ENCODE measurements at regions not wholly inside any gene's neighbourhood (a gene's known extent, or its start where the extent isn't known, plus 50 kb on each side); places are given as distances from the start of the nearest gene placed in this dataset.

DNA sequence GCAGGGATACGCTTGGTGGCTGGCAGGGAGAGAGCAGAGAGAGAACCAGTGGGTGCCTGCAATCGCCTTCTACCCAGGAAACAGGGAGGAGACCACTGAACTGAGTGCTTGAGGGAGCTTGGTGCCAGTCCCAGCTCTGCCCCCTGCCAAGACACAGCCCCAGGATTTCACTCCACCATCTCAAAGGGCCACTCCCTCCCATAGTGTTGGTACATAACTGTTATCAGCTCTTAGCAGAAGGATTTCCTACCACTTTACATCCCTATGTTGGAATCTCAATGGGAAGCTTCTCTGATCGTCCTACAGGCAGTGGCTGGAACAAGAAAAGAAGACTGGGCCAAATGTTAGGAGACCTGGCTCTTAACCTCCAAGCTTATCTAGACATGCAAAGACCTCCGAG is 157.4 kb upstream of the FOXN3 start:
- no peak overlapping the region for H3K27ac Mint-ChIP-seq
- DNase-seq (no peak), ATAC-seq (no peak)
- no peaks in the 10 kb centered on the region for H3K9me3 Mint-ChIP-seq
- H3K4me1 Mint-ChIP-seq: peaks cover 24% of the 10 kb centered on the region
- H3K27me3 Mint-ChIP-seq: no peaks in the 10 kb centered on the region
- H3K4me3 Mint-ChIP-seq: no peak overlapping the region
- H3K36me3 Mint-ChIP-seq (ENCODE audit: low read depth): peaks cover 6% of the 10 kb centered on the region

DNA sequence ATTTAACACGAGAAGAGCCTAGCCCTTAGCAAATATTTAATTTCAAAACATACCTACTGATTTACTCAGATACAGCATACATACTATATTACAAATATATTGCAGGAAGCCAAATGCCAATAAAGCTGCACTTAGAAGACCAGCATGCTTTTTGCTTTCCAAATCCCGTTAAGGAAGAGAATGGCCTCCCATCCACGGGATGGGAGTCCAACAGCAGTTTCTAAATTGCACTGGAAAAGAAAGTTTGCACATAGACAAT is 156.3 kb upstream of the FOXN3 start:
- no peaks in the 10 kb centered on the region for H3K27me3 Mint-ChIP-seq
- no peak for ATAC-seq
- H3K9me3 Mint-ChIP-seq: no peaks in the 10 kb centered on the region
- H3K4me1 Mint-ChIP-seq: peaks cover 20% of the 10 kb centered on the region
- H3K36me3 Mint-ChIP-seq (ENCODE audit: low read depth): peaks cover 6% of the 10 kb centered on the region
- H3K4me3 Mint-ChIP-seq: no peak overlapping the region
- DNase-seq: no peak
- H3K27ac Mint-ChIP-seq: no peak overlapping the region

DNA sequence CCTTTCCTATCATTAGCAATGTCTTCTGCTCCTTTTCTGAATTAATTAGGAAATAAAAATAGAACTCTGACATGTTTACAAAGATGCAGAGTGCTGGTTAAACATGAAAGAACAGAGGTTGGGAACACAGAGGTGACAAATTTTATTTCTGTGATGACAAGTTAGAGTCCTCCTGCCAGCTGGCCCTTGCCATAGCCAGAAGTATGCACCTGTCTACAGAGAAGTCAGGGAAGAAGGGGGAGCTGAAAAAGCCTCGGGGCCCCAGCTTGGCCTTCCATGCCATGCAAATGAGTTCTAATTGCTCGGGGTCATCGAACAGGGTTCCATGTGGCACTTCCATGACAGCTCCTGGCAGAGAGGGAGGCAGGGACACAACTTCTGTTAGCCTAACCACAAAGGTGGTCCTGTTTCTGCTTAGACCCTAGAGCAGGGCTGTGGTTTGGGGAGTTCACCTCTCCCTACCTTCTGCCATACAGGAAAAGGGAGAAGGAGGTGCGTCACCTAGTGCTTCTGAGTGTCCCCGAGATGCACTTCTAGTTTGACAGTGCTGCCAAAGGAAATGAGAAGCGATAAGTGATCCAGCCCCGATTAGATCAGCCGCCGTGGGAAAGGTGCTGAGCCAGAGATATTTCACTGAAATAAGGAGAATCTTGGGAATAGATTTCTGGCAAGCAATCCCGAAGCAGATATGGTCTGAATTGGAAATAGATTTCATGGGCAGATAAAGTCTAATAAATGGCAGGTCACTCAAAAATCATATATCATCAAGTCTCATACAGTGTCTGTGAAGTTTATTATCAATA is 155.8 kb upstream of the FOXN3 start:
- no peak overlapping the region for H3K27ac Mint-ChIP-seq

DNA sequence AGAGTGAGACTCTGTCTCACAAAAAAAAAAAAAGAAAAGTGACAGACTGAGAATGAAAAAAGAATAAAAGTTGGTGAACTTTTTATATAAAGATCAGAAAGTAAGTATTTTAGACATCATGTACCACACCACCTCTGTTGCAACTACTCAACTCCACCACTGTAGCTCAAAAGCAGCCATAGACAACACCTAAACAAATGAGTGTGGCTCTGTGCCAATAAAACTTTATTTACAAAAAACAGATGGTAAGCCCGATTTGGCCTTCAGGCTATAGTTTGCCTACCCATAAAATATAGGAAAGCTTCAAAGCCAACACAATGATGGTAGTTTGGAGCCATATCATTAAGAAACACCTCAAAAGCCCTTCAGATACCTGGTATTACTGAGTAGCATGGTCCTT is 154.5 kb upstream of the FOXN3 start:
- no peak overlapping the region for H3K27ac Mint-ChIP-seq
- ATAC-seq (no peak), DNase-seq (no peak)
- no peak overlapping the region for H3K4me3 Mint-ChIP-seq
- peaks cover 2% of the 10 kb centered on the region for H3K36me3 Mint-ChIP-seq (ENCODE audit: low read depth)
- H3K9me3 Mint-ChIP-seq: no peaks in the 10 kb centered on the region
- no peaks in the 10 kb centered on the region for H3K27me3 Mint-ChIP-seq
- peaks cover 23% of the 10 kb centered on the region for H3K4me1 Mint-ChIP-seq

More for the DNA sequence above, 155.8 kb upstream of the FOXN3 start:
- Mint-ChIP-seq H3K9me3 (no peaks in the 10 kb centered on the region), H3K4me3 (no peak overlapping the region), H3K4me1 (peaks cover 19% of the 10 kb centered on the region), H3K36me3 (ENCODE audit: low read depth) (peaks cover 6% of the 10 kb centered on the region), H3K27me3 (no peaks in the 10 kb centered on the region)
- no peak for ATAC-seq
- DNase-seq: no peak

DNA sequence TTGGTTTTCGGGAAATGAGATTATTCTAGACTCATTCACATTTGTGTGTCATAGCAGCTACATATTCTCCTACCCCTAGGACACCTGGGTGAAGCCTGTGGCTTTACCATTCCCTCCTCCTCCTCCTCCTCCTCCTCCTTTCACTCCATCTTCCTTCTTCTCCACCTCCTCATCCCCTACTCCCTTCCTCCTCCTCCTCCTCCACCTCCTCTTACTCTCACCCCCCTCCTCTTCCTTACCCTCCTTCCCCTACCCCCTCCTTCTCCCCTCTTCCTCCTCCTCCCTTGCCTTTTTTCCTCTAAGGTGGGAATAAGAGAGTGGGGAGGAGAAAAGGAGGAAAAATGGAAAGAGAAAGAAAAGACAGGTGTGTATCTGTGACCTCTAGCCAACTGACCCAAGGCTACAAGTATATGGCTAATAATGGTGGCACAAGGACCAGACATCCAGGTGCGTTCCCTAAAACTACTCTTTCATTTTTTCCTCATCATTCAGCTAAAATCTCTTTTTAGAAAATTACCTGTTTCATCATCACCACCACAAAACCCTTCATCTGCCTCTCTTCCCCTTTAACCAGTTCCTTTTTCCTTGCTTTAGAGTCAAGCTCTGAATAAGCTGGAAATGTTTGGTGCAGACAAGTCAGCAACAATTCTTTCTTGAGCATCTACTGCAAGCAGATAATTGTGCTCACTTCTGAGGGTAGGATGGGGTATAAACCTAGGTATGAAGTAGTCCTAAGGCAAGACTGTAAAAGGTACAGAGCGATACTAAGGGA is 149.8 kb upstream of the FOXN3 start:
- Mint-ChIP-seq H3K4me3 (no peak overlapping the region), H3K4me1 (peaks cover 43% of the 10 kb centered on the region), H3K27ac (no peak overlapping the region), H3K9me3 (no peaks in the 10 kb centered on the region), H3K36me3 (ENCODE audit: low read depth) (peaks cover 9% of the 10 kb centered on the region), H3K27me3 (no peaks in the 10 kb centered on the region)
- ATAC-seq (no peak), DNase-seq (no peak)

DNA sequence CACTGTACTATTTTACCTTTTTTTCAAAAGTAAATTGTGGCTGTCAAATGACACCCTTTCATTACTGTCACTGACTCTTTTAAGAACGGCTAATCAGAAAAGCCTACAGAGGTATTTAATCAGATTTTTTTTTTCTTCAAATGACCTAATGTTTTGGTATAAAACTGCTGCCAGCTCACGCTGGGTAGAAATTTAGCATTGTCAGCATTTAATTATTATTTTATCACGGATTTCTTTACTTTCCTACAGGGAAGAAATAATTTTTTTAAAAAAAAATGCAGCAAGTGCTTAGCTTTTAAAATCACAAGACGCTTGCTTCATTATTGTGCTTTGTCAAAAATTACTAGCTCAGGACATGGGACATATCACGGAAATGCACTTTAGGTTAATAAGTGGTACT is 149.1 kb upstream of the FOXN3 start:
- H3K36me3 Mint-ChIP-seq (ENCODE audit: low read depth): peaks cover 9% of the 10 kb centered on the region
- no peaks in the 10 kb centered on the region for H3K9me3 Mint-ChIP-seq
- no peak overlapping the region for H3K4me3 Mint-ChIP-seq
- H3K4me1 Mint-ChIP-seq: peaks cover 41% of the 10 kb centered on the region
- ATAC-seq (no peak), DNase-seq (no peak)
- H3K27ac Mint-ChIP-seq: no peak overlapping the region
- H3K27me3 Mint-ChIP-seq: no peaks in the 10 kb centered on the region

DNA sequence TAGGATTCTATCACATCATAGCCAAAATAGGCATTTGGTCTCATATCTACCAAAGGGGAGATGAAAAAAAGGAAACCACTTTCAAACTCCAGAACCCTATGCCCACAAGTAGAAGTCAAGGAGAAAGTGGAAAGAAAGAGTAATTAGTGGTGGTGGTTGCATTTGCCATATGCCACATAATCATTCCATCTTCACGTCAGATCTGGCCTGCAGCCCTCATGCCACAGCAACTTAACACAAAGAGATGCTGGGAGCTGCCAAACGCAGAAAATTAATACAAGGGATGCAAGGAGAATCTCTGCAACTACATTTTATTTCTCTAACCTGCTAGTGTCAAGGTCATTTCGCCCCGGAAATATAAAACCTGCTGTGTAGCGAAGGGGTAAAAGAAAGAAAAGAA is 148.6 kb upstream of the FOXN3 start:
- H3K27ac Mint-ChIP-seq: peak overlapping the region; percentile 15
- H3K36me3 Mint-ChIP-seq (ENCODE audit: low read depth): peaks cover 13% of the 10 kb centered on the region
- ATAC-seq (no peak), DNase-seq (no peak)
- peaks cover 37% of the 10 kb centered on the region for H3K4me1 Mint-ChIP-seq
- H3K4me3 Mint-ChIP-seq: no peak overlapping the region
- H3K9me3 Mint-ChIP-seq: no peaks in the 10 kb centered on the region
- no peaks in the 10 kb centered on the region for H3K27me3 Mint-ChIP-seq

DNA sequence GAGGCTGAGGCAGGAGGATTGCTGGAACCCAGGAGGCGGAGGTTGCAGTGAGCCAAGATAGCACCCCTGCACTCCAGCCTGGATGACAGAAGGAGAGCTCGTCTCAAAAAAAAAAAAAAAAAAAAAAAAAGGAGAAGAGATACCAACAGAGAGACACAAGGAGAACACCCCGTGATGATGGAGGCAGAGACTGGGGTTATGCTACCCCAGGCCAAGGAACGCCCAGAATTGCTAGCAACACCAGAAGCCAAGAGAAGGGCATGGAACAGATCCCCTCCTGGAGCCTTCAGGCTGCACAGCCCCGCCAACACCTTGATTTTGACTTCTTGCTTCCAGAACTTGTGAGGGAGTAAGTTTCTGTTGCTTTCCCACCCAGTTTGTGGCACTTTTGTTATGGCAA is 148.0 kb upstream of the FOXN3 start:
- ATAC-seq (no peak), DNase-seq (no peak)
- no peak overlapping the region for H3K27ac Mint-ChIP-seq
- no peaks in the 10 kb centered on the region for H3K9me3 Mint-ChIP-seq
- H3K4me1 Mint-ChIP-seq: peaks cover 36% of the 10 kb centered on the region
- H3K36me3 Mint-ChIP-seq (ENCODE audit: low read depth): peaks cover 15% of the 10 kb centered on the region
- no peak overlapping the region for H3K4me3 Mint-ChIP-seq
- no peaks in the 10 kb centered on the region for H3K27me3 Mint-ChIP-seq

DNA sequence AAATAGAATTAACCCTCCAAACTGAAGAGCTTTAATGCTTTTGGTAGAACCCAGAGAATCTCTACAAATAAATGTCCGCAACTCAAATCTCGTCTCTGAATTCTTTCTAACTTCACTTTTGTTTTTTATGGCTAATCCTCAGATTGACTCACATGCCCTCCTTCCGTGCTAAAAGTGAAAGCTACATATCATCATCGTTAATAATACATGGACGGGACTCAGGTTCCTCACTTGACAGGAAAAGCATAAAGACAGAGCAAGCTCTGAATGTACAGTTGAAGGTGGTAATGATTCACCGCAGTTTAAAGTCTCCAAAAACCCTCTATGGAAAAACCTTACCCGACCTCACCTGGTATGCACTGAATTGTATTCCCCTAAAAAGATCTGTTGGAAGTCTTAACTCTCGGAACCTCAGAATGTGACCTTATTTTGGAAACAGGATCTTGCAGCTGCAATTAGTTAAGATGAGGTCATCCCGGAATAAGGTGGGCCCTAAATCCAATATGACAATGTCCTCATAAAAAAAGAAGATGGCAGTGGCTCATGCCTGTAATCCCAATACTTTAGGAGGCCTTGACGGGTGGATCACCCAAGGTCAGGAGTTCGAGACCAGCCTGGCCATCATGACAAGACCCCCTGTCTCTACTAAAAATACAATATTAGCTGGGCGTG is 147.4 kb upstream of the FOXN3 start:
- H3K27me3 Mint-ChIP-seq: no peaks in the 10 kb centered on the region
- no peak overlapping the region for H3K27ac Mint-ChIP-seq
- H3K4me3 Mint-ChIP-seq: no peak overlapping the region
- H3K4me1 Mint-ChIP-seq: peaks cover 35% of the 10 kb centered on the region
- H3K9me3 Mint-ChIP-seq: no peaks in the 10 kb centered on the region
- H3K36me3 Mint-ChIP-seq (ENCODE audit: low read depth): peaks cover 15% of the 10 kb centered on the region
- ATAC-seq (no peak), DNase-seq (no peak)

DNA sequence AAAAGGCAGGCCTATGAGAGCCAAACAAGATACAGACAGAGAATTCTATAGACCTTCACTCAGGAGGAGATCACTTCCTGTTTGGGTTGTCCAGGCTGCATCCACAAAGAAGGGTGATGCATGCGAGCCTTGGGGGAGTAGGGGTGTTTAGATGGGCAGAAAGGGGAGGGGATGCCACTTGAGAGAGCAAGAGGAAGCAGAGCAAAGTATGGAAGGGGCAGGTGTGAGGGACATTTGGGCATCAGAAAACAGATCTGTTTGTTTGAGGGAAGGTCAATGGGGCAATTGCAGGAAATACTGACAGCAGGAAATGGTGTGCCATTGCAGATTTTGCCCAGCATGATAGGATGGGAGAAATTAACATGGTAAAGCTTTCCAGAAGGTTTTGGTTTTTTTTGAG is 146.4 kb upstream of the FOXN3 start:
- Mint-ChIP-seq H3K27me3 (no peaks in the 10 kb centered on the region), H3K9me3 (no peaks in the 10 kb centered on the region), H3K36me3 (ENCODE audit: low read depth) (peaks cover 17% of the 10 kb centered on the region), H3K4me3 (no peak overlapping the region), H3K4me1 (peaks cover 33% of the 10 kb centered on the region), H3K27ac (peak overlapping the region; percentile 8)
- no peak for DNase-seq
- no peak for ATAC-seq

DNA sequence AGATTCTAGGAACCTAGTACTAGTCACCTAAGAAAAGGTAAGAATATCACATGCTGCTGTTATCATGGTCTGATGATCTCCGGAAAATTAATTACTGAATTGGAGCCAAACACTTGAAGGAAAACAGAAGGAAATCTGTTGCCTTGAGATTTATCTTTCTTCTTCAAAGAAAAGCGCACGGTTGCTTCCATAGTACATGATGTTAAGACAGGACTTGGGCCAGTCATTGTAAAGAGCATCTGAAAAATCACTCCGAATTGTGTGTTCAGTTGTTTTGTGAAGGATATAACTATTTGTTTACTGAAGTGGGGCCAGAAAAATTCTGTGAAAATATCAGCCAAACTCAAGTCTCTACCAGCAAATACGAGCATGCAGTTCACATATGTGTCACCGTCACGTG is 134.9 kb upstream of the FOXN3 start:
- Mint-ChIP-seq H3K27me3 (no peaks in the 10 kb centered on the region), H3K27ac (no peak overlapping the region), H3K4me3 (no peak overlapping the region), H3K9me3 (no peaks in the 10 kb centered on the region), H3K36me3 (ENCODE audit: low read depth) (peaks cover 7% of the 10 kb centered on the region), H3K4me1 (peaks cover 42% of the 10 kb centered on the region)
- DNase-seq: no peak
- ATAC-seq: no peak

DNA sequence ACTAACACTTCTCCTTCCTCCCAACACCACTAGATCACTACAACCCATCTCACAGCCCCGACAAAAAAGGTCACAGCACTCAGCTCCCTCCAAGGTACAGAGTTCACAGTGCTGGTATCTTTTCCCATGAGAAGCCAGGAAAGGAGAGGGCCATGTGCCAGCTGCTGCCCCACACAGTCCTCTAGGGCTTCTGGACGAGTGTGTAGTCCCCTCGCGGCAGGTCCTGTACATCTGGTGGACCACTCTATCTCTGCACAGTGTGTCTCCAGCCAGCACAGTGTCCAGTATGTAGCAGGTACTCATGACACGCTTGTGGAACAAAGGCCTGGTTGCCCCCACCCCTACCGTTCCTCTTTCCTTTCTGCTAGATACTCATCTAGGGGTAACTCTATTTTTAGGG is 134.4 kb upstream of the FOXN3 start:
- Mint-ChIP-seq H3K27me3 (no peaks in the 10 kb centered on the region), H3K27ac (no peak overlapping the region), H3K36me3 (ENCODE audit: low read depth) (peaks cover 5% of the 10 kb centered on the region), H3K4me1 (peaks cover 42% of the 10 kb centered on the region), H3K9me3 (no peaks in the 10 kb centered on the region), H3K4me3 (no peak overlapping the region)
- ATAC-seq (no peak), DNase-seq (no peak)

DNA sequence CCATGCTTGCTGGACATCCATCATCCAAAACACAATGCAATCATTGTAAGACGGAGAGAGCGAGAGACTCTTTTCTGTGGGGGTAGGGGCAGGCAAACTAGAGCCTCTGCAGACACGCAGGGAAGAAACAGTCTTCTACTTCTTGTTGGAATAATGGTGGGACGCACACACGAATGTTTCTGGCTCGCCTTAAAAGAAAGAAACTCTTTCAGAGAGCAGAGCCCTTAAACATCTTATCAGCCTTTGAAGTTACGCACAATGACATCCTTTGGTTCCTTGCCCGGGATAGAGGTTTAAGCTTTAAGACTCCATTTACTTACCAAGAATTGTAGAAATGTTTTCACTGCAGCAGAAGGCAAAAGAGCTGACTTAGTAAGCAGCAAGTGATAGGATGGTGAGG is 133.8 kb upstream of the FOXN3 start:
- Mint-ChIP-seq H3K4me1 (peaks cover 42% of the 10 kb centered on the region), H3K9me3 (no peaks in the 10 kb centered on the region), H3K36me3 (ENCODE audit: low read depth) (peaks cover 5% of the 10 kb centered on the region), H3K4me3 (no peak overlapping the region), H3K27me3 (no peaks in the 10 kb centered on the region), H3K27ac (no peak overlapping the region)
- DNase-seq (no peak), ATAC-seq (no peak)

DNA sequence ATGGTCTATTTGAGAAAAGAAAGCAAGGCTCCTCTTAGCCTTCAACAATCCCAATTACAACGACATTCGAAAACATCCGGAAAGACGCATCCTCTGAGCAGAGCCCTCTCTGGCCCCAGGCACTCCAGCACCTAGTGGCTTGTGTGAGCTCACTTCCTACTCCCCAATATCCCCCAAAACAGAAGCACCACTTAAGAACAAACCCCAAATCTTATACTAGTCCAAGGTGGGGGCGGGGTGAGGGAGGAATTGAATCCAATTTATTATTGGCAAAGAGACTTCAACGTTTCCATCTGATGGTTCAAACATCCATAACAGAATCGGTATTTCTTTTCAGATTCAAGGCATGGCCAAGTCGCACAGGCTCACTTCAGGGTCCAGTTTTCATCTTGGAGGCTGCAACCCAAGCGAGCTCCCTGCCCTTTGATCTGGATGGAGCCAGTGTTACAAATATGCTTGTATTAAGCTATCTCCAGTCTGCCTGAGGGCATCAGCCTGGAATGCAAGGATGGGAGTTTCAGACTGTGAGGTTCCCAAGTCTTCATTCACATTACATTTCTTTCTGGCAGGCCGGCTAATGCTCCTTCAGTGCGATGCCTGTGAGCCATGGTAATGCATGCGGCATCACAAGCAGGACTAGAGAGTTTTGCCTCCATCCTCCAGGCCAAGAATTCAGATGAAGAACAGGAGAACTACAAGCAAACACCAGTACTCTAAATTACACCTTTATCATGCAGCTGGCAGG is 132.5 kb upstream of the FOXN3 start:
- Mint-ChIP-seq H3K4me1 (peaks cover 35% of the 10 kb centered on the region), H3K36me3 (ENCODE audit: low read depth) (peaks cover 5% of the 10 kb centered on the region), H3K9me3 (no peaks in the 10 kb centered on the region), H3K27ac (no peak overlapping the region), H3K27me3 (no peaks in the 10 kb centered on the region), H3K4me3 (no peak overlapping the region)
- DNase-seq: no peak
- no peak for ATAC-seq

Measured in activated naive CD8-positive, alpha-beta T cell treated with anti-CD3 and anti-CD28 coated beads, Interleukin-2, amount 50 U/mL, for 24 hours (primary cell).